Adrenal gland (tissue), 9 donors: ENCODE measurements at regions not wholly inside any gene's neighbourhood (a gene's known extent, or its start where the extent isn't known, plus 50 kb on each side); places are given as distances from the start of the nearest gene placed in this dataset.
"Not testable (repeated sequence)": the region's sequence is repeated elsewhere in the genome, so short reads cannot be mapped to it uniquely, and the experiment has no call there.

Experiments
- DNase-seq, 7 donors: peaks; one replicate each; pipeline ENCODE4 v3.0.0-alpha.2; 2019 to 2020
- H3K27ac ChIP-seq, 5 donors: fragments of 200-600 bp; sonication (generic) in 4 of 5; 1 replicate in 3 of 5; 2 replicates in 2 of 5; pipeline versions ENCODE4 v1.5.1 to v1.8.0; 2016 to 2020; ENCODE audit warnings: mild to moderate bottlenecking in 1 of 5
- H3K27me3 ChIP-seq: fragments of 200-600 bp; 2 replicates; pipeline ENCODE4 v1.8.0; 2021
- H3K36me3 ChIP-seq, 2 donors: fragments of 200-600 bp; replicated peaks in 1 of 2; 1 replicate in 1 of 2; 2 replicates in 1 of 2; pipeline versions ENCODE4 v1.5.1 to v1.8.0; 2018 to 2022
- H3K4me1 ChIP-seq, 2 donors: fragments of 200-600 bp; replicated peaks in 1 of 2; 1 replicate in 1 of 2; 2 replicates in 1 of 2; pipeline versions ENCODE4 v1.5.1 to v1.8.0; 2018 to 2021
- H3K4me3 ChIP-seq, 4 donors: fragments of 200-600 bp; sonication (generic) in 3 of 4; one replicate each; pipeline ENCODE4 v1.5.1; 2016 to 2018
- H3K9me3 ChIP-seq, 3 donors: fragments of 200-600 bp; sonication (generic) in 1 of 3; replicated peaks in 1 of 3; 1 replicate in 2 of 3; 2 replicates in 1 of 3; pipeline versions ENCODE4 v1.5.1 to v1.8.0; 2016 to 2021
- POLR2A ChIP-seq, 2 donors: fragments of 450-650 bp; IDR thresholded peaks; one replicate each; pipeline ENCODE4 v1.6.1; 2017; ENCODE audit warnings: antibody characterized with exemption in 2 of 2, mild to moderate bottlenecking in 2 of 2, moderate library complexity in 1 of 2
- WGBS, 4 donors: extraction: QIAGEN DNeasy Blood & Tissue Kit in 2 of 4; methylation state at CpG; one replicate each; pipeline versions ENCODE4 v1.1.5 to v1.1.7; 2013 to 2017; 5-methylcytosine and 5-hydroxymethylcytosine counted together
- intact Hi-C, 2 donors: fragments of 100-400 bp; cut with DNase I; formaldehyde crosslinking; loops; one replicate each; pipeline versions ENCODE4 v1.14.1 to v1.15.0; 2022 to 2023
- TF ChIP-seq, protein P1 (sequence below), 6 experiments: fragments of 450-650 bp in 4 of 6; fragments of 200-600 bp in 2 of 6; sonication (generic) in 1 of 6; IDR thresholded peaks; 1 replicate in 5 of 6; 2 replicates in 1 of 6; pipeline versions ENCODE4 v1.5.1 to v1.8.0; 2016 to 2021; ENCODE audit warnings: antibody characterized with exemption in 6 of 6, mild to moderate bottlenecking in 2 of 6, moderate library complexity in 1 of 6
- donor health status: healthy with polysubstance abuse.
- donor health status: Bipolar disorder and iron deficiency.
- donor health status: DM: yes; HTN: yes; CAD: no.
- donor health status: DM: no; HTN: no; CAD: no.
- donor health status: DM: no; HTN: no; CAD: no.

DNA sequence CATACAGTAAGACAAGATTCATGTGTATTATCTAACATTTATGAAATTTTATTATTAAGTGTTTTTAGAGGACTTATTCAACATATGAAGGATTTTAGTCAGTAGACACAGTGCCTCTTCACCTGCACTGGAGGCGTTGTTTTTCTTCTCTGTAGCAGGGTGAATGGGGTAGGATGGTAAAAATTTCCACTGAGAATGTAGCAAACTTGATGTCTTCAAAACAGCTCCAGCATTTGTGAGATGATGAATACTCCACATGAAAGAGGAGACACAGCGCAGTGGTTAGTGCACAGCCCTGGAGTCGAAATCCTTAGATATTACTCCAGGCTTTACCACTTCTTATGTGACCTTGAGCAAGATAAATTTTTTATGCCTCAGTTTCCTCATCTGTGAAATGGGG, 110.5 kb upstream of the AHI1 start:
- Histone ChIP-seq H3K27ac (no peak overlapping the region), H3K4me1 (no peaks in the 10 kb centered on the region)

DNA sequence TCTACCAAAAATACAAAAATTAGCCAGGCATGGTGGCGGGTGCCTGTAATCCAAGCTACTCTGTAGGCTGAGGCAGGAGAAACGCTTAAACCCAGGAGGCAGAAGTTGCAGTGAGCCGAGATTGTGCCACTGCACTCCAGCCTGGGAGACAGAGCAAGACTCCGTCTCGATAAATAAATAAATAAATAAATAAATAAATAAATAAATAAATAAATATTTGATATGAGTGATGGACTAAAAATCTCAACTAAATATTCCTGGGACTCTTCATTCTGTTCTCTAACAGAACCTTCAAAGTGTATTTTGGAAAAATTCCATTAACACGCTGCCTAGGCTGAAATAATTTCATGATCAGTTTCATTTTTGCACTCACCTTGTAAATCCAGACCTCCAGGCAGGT, 112.7 kb upstream of the AHI1 start:
- H3K27ac ChIP-seq, H3K27me3 ChIP-seq, H3K9me3 ChIP-seq, H3K4me3 ChIP-seq, H3K4me1 ChIP-seq, intact Hi-C loops, H3K36me3 ChIP-seq, DNase-seq: not testable (repeated sequence)
- WGBS, 4 donors = 91 to 98% (median 93%) methylated on average over 6 of the region's 6 CpGs

More for the DNA sequence above, 110.5 kb upstream of the AHI1 start:
- DNase-seq = no peak
- H3K27me3 ChIP-seq = no peaks in the 10 kb centered on the region
- TF ChIP-seq POLR2A (IDR thresholded peaks at IDR 0.05) = no peak
- TF ChIP-seq, protein P1, sequence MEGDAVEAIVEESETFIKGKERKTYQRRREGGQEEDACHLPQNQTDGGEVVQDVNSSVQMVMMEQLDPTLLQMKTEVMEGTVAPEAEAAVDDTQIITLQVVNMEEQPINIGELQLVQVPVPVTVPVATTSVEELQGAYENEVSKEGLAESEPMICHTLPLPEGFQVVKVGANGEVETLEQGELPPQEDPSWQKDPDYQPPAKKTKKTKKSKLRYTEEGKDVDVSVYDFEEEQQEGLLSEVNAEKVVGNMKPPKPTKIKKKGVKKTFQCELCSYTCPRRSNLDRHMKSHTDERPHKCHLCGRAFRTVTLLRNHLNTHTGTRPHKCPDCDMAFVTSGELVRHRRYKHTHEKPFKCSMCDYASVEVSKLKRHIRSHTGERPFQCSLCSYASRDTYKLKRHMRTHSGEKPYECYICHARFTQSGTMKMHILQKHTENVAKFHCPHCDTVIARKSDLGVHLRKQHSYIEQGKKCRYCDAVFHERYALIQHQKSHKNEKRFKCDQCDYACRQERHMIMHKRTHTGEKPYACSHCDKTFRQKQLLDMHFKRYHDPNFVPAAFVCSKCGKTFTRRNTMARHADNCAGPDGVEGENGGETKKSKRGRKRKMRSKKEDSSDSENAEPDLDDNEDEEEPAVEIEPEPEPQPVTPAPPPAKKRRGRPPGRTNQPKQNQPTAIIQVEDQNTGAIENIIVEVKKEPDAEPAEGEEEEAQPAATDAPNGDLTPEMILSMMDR (IDR thresholded peaks at IDR 0.05) = no peak
- WGBS, 4 donors = 87 to 96% (median 94%) methylated on average over 3 of the region's 3 CpGs
- no peaks in the 10 kb centered on the region for H3K9me3 ChIP-seq
- H3K4me3 ChIP-seq = no peak overlapping the region
- intact Hi-C loops = no loop called here
- H3K36me3 ChIP-seq = no peaks in the 10 kb centered on the region

DNA sequence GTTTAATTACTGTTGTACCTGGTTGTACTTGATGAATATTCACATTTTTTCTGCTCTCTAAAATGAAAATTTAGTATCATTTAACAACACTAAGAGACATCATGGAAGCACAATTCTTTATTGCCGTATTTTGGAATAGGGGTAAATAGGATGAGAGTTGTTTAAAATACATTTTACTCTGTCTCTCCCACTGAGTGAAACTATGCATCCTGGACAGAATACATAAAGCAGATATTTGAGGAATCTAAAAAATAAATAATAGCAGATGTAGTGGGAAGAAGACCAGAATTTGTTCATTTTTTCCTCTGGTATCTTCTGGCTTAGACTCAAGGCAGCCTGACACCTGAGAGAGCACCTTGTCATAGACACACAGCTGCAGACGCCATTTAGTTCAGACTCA, 119.1 kb upstream of the AHI1 start:
- 86 to 94% (median 91%) methylated on average over 2 of the region's 2 CpGs for WGBS, 4 donors
- TF ChIP-seq, protein P1 (IDR thresholded peaks at IDR 0.05) = no peak
- TF ChIP-seq POLR2A (IDR thresholded peaks at IDR 0.05) = no peak
- intact Hi-C loops = no loop called here
- DNase-seq = no peak
- Histone ChIP-seq H3K27ac (no peak overlapping the region), H3K36me3 (no peaks in the 10 kb centered on the region), H3K4me3 (no peak overlapping the region), H3K27me3 (no peaks in the 10 kb centered on the region), H3K4me1 (no peaks in the 10 kb centered on the region), H3K9me3 (no peaks in the 10 kb centered on the region)

DNA sequence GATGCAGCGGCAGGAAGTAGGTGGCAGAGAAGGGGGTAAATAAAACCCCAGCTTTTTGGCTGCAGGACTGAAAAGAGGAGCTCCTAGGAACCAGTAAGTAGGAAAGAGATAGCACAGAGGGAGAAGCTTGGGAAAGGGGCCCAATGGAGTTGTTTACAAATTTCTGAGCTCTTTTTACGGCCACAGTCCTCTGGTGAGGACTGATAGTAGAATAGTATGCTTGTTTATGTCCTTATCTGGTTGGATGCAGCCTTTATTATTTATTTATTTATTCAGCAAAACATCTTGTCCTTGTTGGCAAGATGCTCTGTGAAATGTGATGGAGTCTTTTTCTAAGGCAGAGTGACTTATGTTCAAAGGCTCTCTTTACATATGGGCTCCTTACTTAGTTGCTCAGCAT, 119.7 kb upstream of the AHI1 start:
- intact Hi-C loops = no loop called here
- no peak for TF ChIP-seq POLR2A (IDR thresholded peaks at IDR 0.05)
- TF ChIP-seq, protein P1 (IDR thresholded peaks at IDR 0.05) = no peak
- WGBS, 4 donors = 93 to 98% (median 96%) methylated on average over 2 of the region's 2 CpGs
- Histone ChIP-seq H3K36me3 (no peaks in the 10 kb centered on the region), H3K9me3 (no peaks in the 10 kb centered on the region), H3K4me3 (no peak overlapping the region), H3K4me1 (no peaks in the 10 kb centered on the region), H3K27me3 (no peaks in the 10 kb centered on the region), H3K27ac (no peak overlapping the region)
- DNase-seq = no peak

DNA sequence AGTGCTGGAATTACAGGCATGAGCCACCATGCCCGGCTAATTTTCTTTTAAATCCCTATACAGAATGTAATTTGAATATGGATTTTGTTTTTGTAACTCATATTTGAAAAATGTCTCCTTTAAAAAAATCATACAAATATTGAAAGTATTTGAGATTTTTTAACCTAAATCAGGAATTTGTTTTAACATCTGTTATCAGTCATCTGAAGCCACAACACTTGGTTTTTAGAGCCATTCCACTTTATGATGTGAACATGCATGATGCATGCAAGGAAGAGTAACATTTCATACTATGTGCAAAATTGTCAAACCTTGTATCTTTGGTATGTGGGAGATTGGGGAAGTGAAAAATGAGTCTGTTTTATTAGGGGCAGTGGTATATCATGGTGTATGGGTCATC, 124.5 kb upstream of the AHI1 start:
- intact Hi-C loops = no loop called here
- H3K27ac ChIP-seq = no peak overlapping the region
- no peak for TF ChIP-seq POLR2A (IDR thresholded peaks at IDR 0.05)
- TF ChIP-seq, protein P1 (IDR thresholded peaks at IDR 0.05) = no peak
- no peaks in the 10 kb centered on the region for H3K36me3 ChIP-seq
- WGBS, 4 donors = 91 to 100% (median 96%) methylated on average over 1 of the region's 1 CpG
- H3K9me3 ChIP-seq = no peaks in the 10 kb centered on the region
- no peak for DNase-seq
- no peaks in the 10 kb centered on the region for H3K27me3 ChIP-seq
- H3K4me1 ChIP-seq = no peaks in the 10 kb centered on the region
- no peak overlapping the region for H3K4me3 ChIP-seq
